ENCODE measurements at regions not wholly inside any gene's neighbourhood (a gene's known extent, or its start where the extent isn't known, plus 50 kb on each side); places are given as distances from the start of the nearest gene placed in this dataset.

- no peak for ATAC-seq
Measured at GRCh38 chr18:56379256-56379655, 259.1 kb downstream of the TXNL1 start.

GRCh38 chr18:56377231-56377630 lies 261.2 kb downstream of the TXNL1 start:
- ATAC-seq: no peak
- no peak for TF ChIP-seq ZFP3 (CRISPR knock-in tag; IDR thresholded peaks at IDR 0.05)
- no peak for TF ChIP-seq TSHZ2 (CRISPR knock-in tag; IDR thresholded peaks at IDR 0.05)
- TF ChIP-seq PATZ1 (CRISPR knock-in tag; IDR thresholded peaks at IDR 0.05; ENCODE audit: borderline replicate concordance): no peak
- no peak for TF ChIP-seq GLIS3 (CRISPR knock-in tag; IDR thresholded peaks at IDR 0.05)

More at GRCh38 chr18:56379256-56379655, 259.1 kb downstream of the TXNL1 start:
- no peak for TF ChIP-seq PPARA (CRISPR knock-in tag; IDR thresholded peaks at IDR 0.05; ENCODE audit: borderline replicate concordance)
- no peak for TF ChIP-seq ZNF565 (CRISPR knock-in tag; conservative IDR thresholded peaks at IDR 0.05; ENCODE audit: low read depth)

GRCh38 chr18:56374007-56374655 lies 264.3 kb downstream of the TXNL1 start:
- ATAC-seq: peak; percentile 69; the same call in 2 of the 3 replicates
- TF ChIP-seq PPARA (CRISPR knock-in tag; IDR thresholded peaks at IDR 0.05; ENCODE audit: borderline replicate concordance) (no peak), CSRNP3 (CRISPR knock-in tag; IDR thresholded peaks at IDR 0.05) (no peak), SNAI2 (CRISPR knock-in tag; IDR thresholded peaks at IDR 0.05) (no peak), TSHZ2 (CRISPR knock-in tag; IDR thresholded peaks at IDR 0.05) (no peak), RARB (CRISPR knock-in tag; IDR thresholded peaks at IDR 0.05) (no peak), ISL1 (CRISPR knock-in tag; IDR thresholded peaks at IDR 0.05) (no peak)

- TF ChIP-seq ZNF8 (CRISPR knock-in tag; IDR thresholded peaks at IDR 0.05) (no peak), CSRNP3 (CRISPR knock-in tag; IDR thresholded peaks at IDR 0.05) (no peak), ZFP30 (CRISPR knock-in tag; IDR thresholded peaks at IDR 0.05) (no peak), PPARA (CRISPR knock-in tag; IDR thresholded peaks at IDR 0.05; ENCODE audit: borderline replicate concordance) (no peak), POU6F1 (CRISPR knock-in tag; IDR thresholded peaks at IDR 0.05; ENCODE audit: borderline replicate concordance, low read depth) (no peak), CSDC2 (CRISPR knock-in tag; IDR thresholded peaks at IDR 0.05) (no peak), TOX (CRISPR knock-in tag; IDR thresholded peaks at IDR 0.05; ENCODE audit: borderline replicate concordance) (no peak), SNAI2 (CRISPR knock-in tag; IDR thresholded peaks at IDR 0.05) (no peak), CREB5 (CRISPR knock-in tag; IDR thresholded peaks at IDR 0.05; ENCODE audit: low read depth) (no peak)
- ATAC-seq: no peak
Measured at GRCh38 chr18:56373601-56374000, 264.8 kb downstream of the TXNL1 start.

Data from SK-N-SH treated with all-trans-retinoic acid at 6 μM for 48 hours (cell line).